ENCODE measurements at regions not wholly inside any gene's neighbourhood (a gene's known extent, or its start where the extent isn't known, plus 50 kb on each side); places are given as distances from the start of the nearest gene placed in this dataset.

DNA sequence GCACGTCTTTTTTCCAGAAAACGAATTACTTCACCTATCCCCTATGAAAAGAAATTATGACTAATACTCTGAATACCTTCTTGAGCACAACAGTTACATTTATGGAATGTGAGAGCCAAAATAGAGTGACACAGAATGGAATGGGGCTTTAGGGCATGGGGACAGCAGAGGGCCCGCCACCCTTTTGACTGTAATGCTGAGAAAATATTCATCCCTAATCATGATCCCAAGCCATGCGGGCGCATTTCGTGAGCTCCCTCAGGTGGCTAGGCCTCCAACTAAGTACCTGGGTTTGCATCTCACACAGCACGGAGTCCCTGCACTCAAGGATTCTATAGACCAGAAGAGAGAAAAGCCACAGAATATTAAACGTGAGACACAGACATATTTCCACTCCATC lies 212.6 kb downstream of the SOD2 start:
- no peak overlapping the region for H3K27ac ChIP-seq (ENCODE audit: extremely low read depth, low read depth, low read length)
- no peaks in the 10 kb centered on the region for H3K9me3 ChIP-seq (ENCODE audit: control insufficient read depth, insufficient read depth, low read depth, low read length)
- TF ChIP-seq ZNF544 (tag by site-specific recombination; IDR thresholded peaks at IDR 0.05): no peak
- TF ChIP-seq ZNF585B (tag by site-specific recombination; IDR thresholded peaks at IDR 0.05): no peak
- TF ChIP-seq ZNF146 (tag by site-specific recombination; IDR thresholded peaks at IDR 0.05): no peak
- H3K4me3 ChIP-seq (ENCODE audit: low read depth, low read length): no peak overlapping the region
- H3K4me1 ChIP-seq (ENCODE audit: control insufficient read depth, insufficient read depth, low read length): no peaks in the 10 kb centered on the region
- CTCF ChIA-PET: no interaction called here
- POLR2A ChIA-PET: no interaction called here
- no peaks in the 10 kb centered on the region for H3K36me3 ChIP-seq (ENCODE audit: control insufficient read depth in 2 of 2, insufficient read depth in 1 of 2, low read length in 2 of 2)

DNA sequence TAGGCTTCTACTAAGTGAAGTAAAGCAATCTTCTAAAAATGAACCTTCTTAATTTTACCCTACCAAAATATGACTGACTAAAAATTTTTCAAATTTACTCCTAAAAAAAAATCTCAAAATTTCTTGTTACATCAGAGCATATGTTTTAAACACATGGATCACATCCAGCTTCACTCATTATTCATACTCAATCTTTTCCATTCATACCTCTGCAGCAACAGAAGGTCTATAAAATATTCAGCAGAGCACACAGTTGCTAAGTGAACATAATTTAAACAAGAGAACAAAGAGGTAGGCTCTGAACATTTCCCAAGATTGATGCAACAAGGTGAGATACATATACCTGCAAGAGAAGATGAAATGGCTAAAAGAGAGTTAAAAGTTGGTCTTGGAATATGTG lies 213.9 kb downstream of the SOD2 start:
- no peaks in the 10 kb centered on the region for H3K9me3 ChIP-seq (ENCODE audit: control insufficient read depth, insufficient read depth, low read depth, low read length)
- CTCF ChIA-PET: interaction anchor here (0.9 kb wide), 1 partner anchor 115 kb away, joined by 3 read pairs; no protein-coding TSS in a partner anchor

DNA sequence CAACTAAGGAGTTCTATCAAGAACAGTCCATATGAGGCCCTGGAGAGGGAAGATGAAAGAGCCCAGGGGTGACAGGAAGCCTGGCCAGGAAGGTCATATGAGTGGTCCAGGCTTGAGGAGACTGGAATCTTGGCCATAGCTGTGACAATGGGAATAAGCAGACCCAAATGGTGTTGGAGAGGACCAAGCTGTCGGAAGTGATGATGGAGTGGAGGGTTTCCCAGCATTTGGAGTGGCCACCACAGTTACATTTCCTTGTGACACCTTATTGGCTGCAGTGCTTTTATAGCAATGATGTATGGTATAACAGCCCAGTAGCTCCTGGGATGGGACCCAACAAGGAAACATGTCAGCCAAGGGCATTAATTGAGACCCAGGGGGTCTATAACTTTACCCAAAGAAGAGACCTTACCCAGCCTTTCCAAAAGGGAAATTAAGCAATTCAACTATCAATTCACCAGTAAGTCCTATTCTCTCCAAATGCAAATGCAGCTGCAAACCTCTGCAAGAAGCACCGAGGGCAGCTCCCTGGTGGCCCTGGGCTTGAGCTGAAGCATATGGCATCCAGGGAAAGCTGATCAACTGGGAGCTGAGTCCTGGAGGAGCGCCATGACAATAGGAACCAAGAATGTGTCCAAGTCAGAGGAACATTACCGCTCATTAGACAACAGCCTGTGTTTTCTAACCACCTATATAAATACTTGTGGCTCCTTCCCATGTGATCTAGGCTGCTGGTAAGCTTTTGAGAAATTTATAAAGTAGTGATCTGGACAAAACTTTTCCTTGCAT lies 219.4 kb downstream of the SOD2 start:
- no peaks in the 10 kb centered on the region for H3K9me3 ChIP-seq (ENCODE audit: control insufficient read depth, insufficient read depth, low read depth, low read length)
- H3K27ac ChIP-seq (ENCODE audit: extremely low read depth, low read depth, low read length): no peak overlapping the region
- no peak overlapping the region for H3K4me3 ChIP-seq (ENCODE audit: low read depth, low read length)
- H3K4me1 ChIP-seq (ENCODE audit: control insufficient read depth, insufficient read depth, low read length): no peaks in the 10 kb centered on the region
- CTCF ChIA-PET: interaction anchor here (0.7 to 1.0 kb wide), 2 partner anchors 10 to 11 kb away, joined by 3 to 5 read pairs; no protein-coding TSS in a partner anchor
- H3K36me3 ChIP-seq (ENCODE audit: control insufficient read depth in 2 of 2, insufficient read depth in 1 of 2, low read length in 2 of 2): no peaks in the 10 kb centered on the region
- POLR2A ChIA-PET: no interaction called here
- TF ChIP-seq, protein P1, sequence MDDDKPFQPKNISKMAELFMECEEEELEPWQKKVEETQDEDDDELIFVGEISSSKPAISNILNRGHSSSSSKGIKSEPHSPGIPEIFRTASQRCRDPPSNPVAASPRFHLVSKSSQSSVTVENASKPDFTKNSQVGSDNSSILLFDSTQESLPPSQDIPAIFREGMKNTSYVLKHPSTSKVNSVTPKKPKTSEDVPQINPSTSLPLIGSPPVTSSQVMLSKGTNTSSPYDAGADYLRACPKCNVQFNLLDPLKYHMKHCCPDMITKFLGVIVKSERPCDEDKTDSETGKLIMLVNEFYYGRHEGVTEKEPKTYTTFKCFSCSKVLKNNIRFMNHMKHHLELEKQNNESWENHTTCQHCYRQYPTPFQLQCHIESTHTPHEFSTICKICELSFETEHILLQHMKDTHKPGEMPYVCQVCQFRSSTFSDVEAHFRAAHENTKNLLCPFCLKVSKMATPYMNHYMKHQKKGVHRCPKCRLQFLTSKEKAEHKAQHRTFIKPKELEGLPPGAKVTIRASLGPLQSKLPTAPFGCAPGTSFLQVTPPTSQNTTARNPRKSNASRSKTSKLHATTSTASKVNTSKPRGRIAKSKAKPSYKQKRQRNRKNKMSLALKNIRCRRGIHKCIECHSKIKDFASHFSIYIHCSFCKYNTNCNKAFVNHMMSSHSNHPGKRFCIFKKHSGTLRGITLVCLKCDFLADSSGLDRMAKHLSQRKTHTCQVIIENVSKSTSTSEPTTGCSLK (tag by site-specific recombination; IDR thresholded peaks at IDR 0.05): no peak
- TF ChIP-seq, protein P2, sequence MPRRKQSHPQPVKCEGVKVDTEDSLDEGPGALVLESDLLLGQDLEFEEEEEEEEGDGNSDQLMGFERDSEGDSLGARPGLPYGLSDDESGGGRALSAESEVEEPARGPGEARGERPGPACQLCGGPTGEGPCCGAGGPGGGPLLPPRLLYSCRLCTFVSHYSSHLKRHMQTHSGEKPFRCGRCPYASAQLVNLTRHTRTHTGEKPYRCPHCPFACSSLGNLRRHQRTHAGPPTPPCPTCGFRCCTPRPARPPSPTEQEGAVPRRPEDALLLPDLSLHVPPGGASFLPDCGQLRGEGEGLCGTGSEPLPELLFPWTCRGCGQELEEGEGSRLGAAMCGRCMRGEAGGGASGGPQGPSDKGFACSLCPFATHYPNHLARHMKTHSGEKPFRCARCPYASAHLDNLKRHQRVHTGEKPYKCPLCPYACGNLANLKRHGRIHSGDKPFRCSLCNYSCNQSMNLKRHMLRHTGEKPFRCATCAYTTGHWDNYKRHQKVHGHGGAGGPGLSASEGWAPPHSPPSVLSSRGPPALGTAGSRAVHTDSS (tag by site-specific recombination; IDR thresholded peaks at IDR 0.05): no peak
- TF ChIP-seq ZBTB20 (tag by site-specific recombination; IDR thresholded peaks at IDR 0.05) (no peak), ZNF132 (tag by site-specific recombination; IDR thresholded peaks at IDR 0.05; ENCODE audit: borderline replicate concordance) (no peak), ZNF664 (tag by site-specific recombination; IDR thresholded peaks at IDR 0.05) (no peak), ZNF48 (tag by site-specific recombination; IDR thresholded peaks at IDR 0.05) (no peak), ZNF221 (tag by site-specific recombination; IDR thresholded peaks at IDR 0.05; ENCODE audit: borderline replicate concordance) (no peak)
- TF ChIP-seq, protein P3, sequence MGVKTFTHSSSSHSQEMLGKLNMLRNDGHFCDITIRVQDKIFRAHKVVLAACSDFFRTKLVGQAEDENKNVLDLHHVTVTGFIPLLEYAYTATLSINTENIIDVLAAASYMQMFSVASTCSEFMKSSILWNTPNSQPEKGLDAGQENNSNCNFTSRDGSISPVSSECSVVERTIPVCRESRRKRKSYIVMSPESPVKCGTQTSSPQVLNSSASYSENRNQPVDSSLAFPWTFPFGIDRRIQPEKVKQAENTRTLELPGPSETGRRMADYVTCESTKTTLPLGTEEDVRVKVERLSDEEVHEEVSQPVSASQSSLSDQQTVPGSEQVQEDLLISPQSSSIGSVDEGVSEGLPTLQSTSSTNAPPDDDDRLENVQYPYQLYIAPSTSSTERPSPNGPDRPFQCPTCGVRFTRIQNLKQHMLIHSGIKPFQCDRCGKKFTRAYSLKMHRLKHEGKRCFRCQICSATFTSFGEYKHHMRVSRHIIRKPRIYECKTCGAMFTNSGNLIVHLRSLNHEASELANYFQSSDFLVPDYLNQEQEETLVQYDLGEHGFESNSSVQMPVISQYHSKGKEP (tag by site-specific recombination; IDR thresholded peaks at IDR 0.05): no peak

More for the DNA sequence above, 213.9 kb downstream of the SOD2 start:
- H3K36me3 ChIP-seq (ENCODE audit: control insufficient read depth in 2 of 2, insufficient read depth in 1 of 2, low read length in 2 of 2): no peaks in the 10 kb centered on the region
- H3K4me3 ChIP-seq (ENCODE audit: low read depth, low read length): no peak overlapping the region
- H3K4me1 ChIP-seq (ENCODE audit: control insufficient read depth, insufficient read depth, low read length): no peaks in the 10 kb centered on the region
- TF ChIP-seq ZNF530 (tag by site-specific recombination; IDR thresholded peaks at IDR 0.05; ENCODE audit: low read depth): no peak
- no peak for TF ChIP-seq ZNF202 (tag by site-specific recombination; IDR thresholded peaks at IDR 0.05; ENCODE audit: borderline replicate concordance)
- no peak for TF ChIP-seq ZNF830 (tag by site-specific recombination; IDR thresholded peaks at IDR 0.05; ENCODE audit: low read depth)
- TF ChIP-seq WT1 (tag by site-specific recombination; IDR thresholded peaks at IDR 0.05): no peak
- no peak for TF ChIP-seq SCRT2 (tag by site-specific recombination; IDR thresholded peaks at IDR 0.05)
- TF ChIP-seq, protein P4, sequence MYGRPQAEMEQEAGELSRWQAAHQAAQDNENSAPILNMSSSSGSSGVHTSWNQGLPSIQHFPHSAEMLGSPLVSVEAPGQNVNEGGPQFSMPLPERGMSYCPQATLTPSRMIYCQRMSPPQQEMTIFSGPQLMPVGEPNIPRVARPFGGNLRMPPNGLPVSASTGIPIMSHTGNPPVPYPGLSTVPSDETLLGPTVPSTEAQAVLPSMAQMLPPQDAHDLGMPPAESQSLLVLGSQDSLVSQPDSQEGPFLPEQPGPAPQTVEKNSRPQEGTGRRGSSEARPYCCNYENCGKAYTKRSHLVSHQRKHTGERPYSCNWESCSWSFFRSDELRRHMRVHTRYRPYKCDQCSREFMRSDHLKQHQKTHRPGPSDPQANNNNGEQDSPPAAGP (tag by site-specific recombination; IDR thresholded peaks at IDR 0.05): no peak
- TF ChIP-seq ZBTB7A (tag by site-specific recombination; IDR thresholded peaks at IDR 0.05; ENCODE audit: low read depth): no peak
- TF ChIP-seq ZNF24 (tag by site-specific recombination; IDR thresholded peaks at IDR 0.05): no peak
- TF ChIP-seq, protein P5, sequence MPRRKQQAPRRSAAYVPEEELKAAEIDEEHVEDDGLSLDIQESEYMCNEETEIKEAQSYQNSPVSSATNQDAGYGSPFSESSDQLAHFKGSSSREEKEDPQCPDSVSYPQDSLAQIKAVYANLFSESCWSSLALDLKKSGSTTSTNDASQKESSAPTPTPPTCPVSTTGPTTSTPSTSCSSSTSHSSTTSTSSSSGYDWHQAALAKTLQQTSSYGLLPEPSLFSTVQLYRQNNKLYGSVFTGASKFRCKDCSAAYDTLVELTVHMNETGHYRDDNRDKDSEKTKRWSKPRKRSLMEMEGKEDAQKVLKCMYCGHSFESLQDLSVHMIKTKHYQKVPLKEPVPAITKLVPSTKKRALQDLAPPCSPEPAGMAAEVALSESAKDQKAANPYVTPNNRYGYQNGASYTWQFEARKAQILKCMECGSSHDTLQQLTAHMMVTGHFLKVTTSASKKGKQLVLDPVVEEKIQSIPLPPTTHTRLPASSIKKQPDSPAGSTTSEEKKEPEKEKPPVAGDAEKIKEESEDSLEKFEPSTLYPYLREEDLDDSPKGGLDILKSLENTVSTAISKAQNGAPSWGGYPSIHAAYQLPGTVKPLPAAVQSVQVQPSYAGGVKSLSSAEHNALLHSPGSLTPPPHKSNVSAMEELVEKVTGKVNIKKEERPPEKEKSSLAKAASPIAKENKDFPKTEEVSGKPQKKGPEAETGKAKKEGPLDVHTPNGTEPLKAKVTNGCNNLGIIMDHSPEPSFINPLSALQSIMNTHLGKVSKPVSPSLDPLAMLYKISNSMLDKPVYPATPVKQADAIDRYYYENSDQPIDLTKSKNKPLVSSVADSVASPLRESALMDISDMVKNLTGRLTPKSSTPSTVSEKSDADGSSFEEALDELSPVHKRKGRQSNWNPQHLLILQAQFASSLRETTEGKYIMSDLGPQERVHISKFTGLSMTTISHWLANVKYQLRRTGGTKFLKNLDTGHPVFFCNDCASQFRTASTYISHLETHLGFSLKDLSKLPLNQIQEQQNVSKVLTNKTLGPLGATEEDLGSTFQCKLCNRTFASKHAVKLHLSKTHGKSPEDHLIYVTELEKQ (tag by site-specific recombination; IDR thresholded peaks at IDR 0.05; ENCODE audit: borderline replicate concordance): no peak
- no peak for TF ChIP-seq ZNF140 (tag by site-specific recombination; IDR thresholded peaks at IDR 0.05)
- no peak for TF ChIP-seq ZNF658 (tag by site-specific recombination; IDR thresholded peaks at IDR 0.05)
- TF ChIP-seq, protein P6, sequence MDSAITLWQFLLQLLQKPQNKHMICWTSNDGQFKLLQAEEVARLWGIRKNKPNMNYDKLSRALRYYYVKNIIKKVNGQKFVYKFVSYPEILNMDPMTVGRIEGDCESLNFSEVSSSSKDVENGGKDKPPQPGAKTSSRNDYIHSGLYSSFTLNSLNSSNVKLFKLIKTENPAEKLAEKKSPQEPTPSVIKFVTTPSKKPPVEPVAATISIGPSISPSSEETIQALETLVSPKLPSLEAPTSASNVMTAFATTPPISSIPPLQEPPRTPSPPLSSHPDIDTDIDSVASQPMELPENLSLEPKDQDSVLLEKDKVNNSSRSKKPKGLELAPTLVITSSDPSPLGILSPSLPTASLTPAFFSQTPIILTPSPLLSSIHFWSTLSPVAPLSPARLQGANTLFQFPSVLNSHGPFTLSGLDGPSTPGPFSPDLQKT (IDR thresholded peaks at IDR 0.05; ENCODE audit: borderline replicate concordance, low read depth, low read length): no peak
- H3K27ac ChIP-seq (ENCODE audit: extremely low read depth, low read depth, low read length): no peak overlapping the region
- POLR2A ChIA-PET: no interaction called here

All from HEK293 (cell line).